GM13977 (cell line): ENCODE measurements at regions not wholly inside any gene's neighbourhood (a gene's known extent, or its start where the extent isn't known, plus 50 kb on each side); places are given as distances from the start of the nearest gene placed in this dataset.

Experiments used
- DNase-seq: peaks from one replicate; pipeline ENCODE4 v3.0.0; 2012; ENCODE audit warnings: low spot score
- in situ Hi-C: fragments of 300-500 bp; cut with MboI; formaldehyde crosslinking; loops from one replicate; pipeline ENCODE4 v1.12.0; 2022; ENCODE audit warnings: low sequenced_read_pairs, low pct_unique_long_range_greater_than_20kb, mixed read lengths, inconsistent platforms; ENCODE audit not compliant: unreplicated experiment
- TF ChIP-seq, protein P1 (sequence below): IDR thresholded peaks from 2 replicates; pipeline ENCODE4 v1.5.1; 2012; ENCODE audit warnings: mild to moderate bottlenecking, control low read depth; ENCODE audit not compliant: insufficient read depth; ENCODE audit errors: extremely low read depth, missing control alignments

DNA sequence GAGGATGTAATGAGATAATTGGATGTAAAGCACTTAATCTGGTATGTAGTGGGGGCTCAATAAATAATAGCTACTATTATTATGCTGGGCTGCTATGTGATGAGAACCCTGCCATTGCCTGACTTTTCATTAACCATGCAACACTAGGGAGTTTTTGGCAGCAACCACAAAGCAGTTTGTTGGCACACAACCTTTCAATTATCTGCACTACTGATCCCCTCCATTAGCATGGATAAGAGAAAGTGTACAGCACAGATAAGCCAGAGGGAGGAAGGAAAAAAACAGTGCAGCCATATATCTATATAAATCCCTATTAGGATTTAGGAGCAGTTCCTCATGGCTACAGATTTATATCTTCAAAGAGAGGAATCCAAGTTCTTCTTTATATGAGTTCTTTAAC is 498.5 kb downstream of the NUF2 start:
- DNase-seq, result no peak

DNA sequence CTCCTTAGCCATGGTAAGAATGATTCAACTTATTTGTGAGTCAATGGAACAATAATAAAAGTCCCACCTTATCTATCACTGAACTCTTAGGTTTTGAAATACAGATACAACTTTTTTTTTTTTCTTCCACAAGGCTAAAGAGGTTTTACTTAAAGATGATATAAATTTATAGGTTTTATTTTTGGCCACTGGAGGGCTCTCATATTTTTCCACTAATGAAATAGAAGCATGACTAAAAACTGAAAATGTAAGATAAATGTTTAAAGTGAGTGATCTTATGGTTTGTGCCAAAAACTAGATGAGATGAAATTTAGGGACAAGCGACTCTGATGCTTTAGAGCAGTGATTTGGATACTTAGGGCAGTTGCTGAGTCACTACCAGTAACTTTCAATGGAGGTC is 499.0 kb downstream of the NUF2 start:
- TF ChIP-seq, protein P1, sequence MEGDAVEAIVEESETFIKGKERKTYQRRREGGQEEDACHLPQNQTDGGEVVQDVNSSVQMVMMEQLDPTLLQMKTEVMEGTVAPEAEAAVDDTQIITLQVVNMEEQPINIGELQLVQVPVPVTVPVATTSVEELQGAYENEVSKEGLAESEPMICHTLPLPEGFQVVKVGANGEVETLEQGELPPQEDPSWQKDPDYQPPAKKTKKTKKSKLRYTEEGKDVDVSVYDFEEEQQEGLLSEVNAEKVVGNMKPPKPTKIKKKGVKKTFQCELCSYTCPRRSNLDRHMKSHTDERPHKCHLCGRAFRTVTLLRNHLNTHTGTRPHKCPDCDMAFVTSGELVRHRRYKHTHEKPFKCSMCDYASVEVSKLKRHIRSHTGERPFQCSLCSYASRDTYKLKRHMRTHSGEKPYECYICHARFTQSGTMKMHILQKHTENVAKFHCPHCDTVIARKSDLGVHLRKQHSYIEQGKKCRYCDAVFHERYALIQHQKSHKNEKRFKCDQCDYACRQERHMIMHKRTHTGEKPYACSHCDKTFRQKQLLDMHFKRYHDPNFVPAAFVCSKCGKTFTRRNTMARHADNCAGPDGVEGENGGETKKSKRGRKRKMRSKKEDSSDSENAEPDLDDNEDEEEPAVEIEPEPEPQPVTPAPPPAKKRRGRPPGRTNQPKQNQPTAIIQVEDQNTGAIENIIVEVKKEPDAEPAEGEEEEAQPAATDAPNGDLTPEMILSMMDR, result peak; percentile 4
- no peak for DNase-seq
- in situ Hi-C loops, result no loop called here

More for the DNA sequence above, 498.5 kb downstream of the NUF2 start:
- in situ Hi-C loops, result no loop called here
- TF ChIP-seq, protein P1, result no peak

DNA sequence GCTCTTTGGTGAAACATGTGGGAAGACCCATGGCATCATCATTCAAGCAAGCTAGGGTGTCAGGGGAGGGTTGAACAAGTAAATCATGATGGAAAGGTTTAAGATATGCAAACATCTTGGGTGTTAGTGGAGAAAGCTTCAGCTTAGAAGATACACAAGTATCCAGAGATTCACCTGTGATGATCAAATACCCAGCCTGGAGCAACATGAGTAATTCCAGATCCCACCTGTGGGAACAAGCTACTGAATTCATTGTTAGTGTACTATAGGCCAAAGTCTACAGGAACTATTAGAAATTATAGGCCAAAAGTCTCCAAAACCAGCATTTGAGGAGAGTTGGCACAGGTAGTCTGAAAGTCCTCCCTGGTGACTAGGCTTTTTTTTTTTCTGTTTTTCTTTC is 499.9 kb downstream of the NUF2 start:
- TF ChIP-seq, protein P1, result no peak
- in situ Hi-C loops, result no loop called here
- no peak for DNase-seq

DNA sequence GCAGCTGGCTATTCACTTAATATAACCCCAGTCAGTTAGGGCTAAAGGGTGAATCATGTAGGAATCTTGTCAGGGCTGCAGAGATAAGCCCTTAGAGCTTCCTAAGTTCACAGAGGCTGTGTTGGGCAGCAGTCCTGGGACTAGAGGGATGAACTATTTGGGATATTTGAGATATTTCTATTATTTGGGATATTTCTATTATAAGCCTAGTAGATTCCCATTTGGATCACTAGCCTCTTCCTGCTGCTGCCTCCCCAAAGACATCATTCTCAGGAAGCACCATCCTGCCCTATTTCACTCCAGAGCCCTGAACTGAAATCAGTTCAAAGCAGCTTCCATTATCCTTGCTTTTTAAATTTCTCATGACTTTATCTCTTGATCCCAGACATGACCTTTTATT is 501.3 kb downstream of the NUF2 start:
- no peak for DNase-seq
- TF ChIP-seq, protein P1, result no peak
- in situ Hi-C loops, result no loop called here

DNA sequence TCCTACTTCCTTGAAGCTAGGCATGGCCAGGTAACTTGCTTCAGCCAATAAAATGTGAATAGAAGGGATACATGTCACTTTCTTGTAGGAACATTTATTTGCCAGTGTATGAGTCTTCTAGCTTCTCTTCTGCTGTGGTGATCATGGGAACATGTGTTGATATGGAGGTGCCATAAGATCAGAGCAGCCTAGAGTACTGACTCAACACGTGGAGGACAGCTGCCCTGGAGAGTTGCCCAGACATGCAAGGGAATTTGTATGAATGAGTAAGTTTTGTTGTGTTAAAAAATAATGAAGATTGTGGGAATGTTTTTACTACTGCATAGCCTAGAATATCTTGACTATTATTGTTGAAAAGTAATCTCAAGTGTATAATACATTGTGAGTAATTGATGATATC is 502.3 kb downstream of the NUF2 start:
- DNase-seq, result no peak
- in situ Hi-C loops, result no loop called here
- TF ChIP-seq, protein P1, result no peak

DNA sequence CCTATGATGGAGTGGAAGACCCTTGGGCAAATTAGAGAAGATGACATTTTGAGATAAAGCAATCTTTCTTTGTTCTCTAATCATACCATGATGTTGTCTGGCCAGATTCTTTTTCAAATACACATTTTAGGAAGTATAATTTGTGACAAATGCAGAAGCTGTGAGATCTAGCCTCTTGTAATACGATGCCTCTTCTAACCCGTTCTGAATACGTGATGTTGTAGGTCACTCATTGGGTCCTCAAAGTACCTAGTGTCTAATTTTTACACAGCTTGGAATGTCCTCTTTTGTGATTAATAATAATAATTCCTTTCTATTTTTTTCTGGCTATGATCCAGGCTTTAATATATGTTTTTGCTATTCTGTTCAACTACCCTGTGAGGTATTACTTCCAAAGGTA is 502.7 kb downstream of the NUF2 start:
- TF ChIP-seq, protein P1, result no peak
- in situ Hi-C loops, result no loop called here
- DNase-seq, result no peak

DNA sequence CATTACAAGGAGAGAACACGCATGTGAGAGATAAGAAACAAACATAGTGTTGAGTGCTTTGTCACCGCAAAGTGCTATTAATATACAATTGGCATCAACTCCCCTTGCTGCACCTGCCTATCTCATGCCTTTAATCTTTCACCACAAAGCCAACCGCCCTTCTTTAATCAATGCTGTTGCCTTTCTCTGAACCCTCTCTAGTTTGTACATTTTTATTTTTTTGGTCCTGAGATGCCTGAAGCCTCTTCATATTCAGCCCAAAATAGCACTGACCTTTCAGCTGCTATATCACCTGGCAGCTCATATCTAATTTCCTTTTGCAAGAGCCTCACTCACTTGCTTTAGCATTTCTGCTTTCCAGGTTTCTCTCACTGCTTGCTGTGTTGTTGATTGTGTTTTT is 504.7 kb downstream of the NUF2 start:
- no peak for DNase-seq
- TF ChIP-seq, protein P1, result no peak
- in situ Hi-C loops, result no loop called here
